ENCODE measurements at regions not wholly inside any gene's neighbourhood (a gene's known extent, or its start where the extent isn't known, plus 50 kb on each side); places are given as distances from the start of the nearest gene placed in this dataset.

- Mint-ChIP-seq H3K36me3 (ENCODE audit: low read depth) (no peaks in the 10 kb centered on the region), H3K9me3 (no peaks in the 10 kb centered on the region), H3K4me1 (ENCODE audit: low read depth) (no peaks in the 10 kb centered on the region), H3K27ac (no peak overlapping the region), H3K4me3 (no peak overlapping the region), H3K27me3 (no peaks in the 10 kb centered on the region)
- ATAC-seq (no peak), DNase-seq (no peak)
- ChIA-PET CTCF (no interaction called here), POLR2A (no interaction called here)
- no peak for TF ChIP-seq CTCF (IDR thresholded peaks at IDR 0.05)
- intact Hi-C loops (cut with micrococcal nuclease): no loop called here
Measured at GRCh38 chr12:28802706-28803438, 346.2 kb upstream of the FAR2 start.

GRCh38 chr12:28807535-28807934 lies 341.5 kb upstream of the FAR2 start:
- no peak for TF ChIP-seq CTCF (IDR thresholded peaks at IDR 0.05)
- H3K36me3 Mint-ChIP-seq (ENCODE audit: low read depth): no peaks in the 10 kb centered on the region
- H3K4me1 Mint-ChIP-seq (ENCODE audit: low read depth): no peaks in the 10 kb centered on the region
- no peak overlapping the region for H3K4me3 Mint-ChIP-seq
- intact Hi-C loops (cut with micrococcal nuclease): no loop called here
- no peak for ATAC-seq
- no peaks in the 10 kb centered on the region for H3K9me3 Mint-ChIP-seq
- CTCF ChIA-PET: no interaction called here
- POLR2A ChIA-PET: interaction anchor here (0.5 kb wide), 1 partner anchor 22 kb away, joined by 3 read pairs; no protein-coding TSS in a partner anchor
- no peak overlapping the region for H3K27ac Mint-ChIP-seq
- no peaks in the 10 kb centered on the region for H3K27me3 Mint-ChIP-seq
- DNase-seq: no peak

- intact Hi-C loops (cut with micrococcal nuclease): no loop called here
- no peaks in the 10 kb centered on the region for H3K36me3 Mint-ChIP-seq (ENCODE audit: low read depth)
- H3K27me3 Mint-ChIP-seq: no peaks in the 10 kb centered on the region
- ChIA-PET POLR2A (no interaction called here), CTCF (no interaction called here)
- H3K27ac Mint-ChIP-seq: no peak overlapping the region
- ATAC-seq (no peak), DNase-seq (no peak)
- no peaks in the 10 kb centered on the region for H3K9me3 Mint-ChIP-seq
- TF ChIP-seq CTCF (IDR thresholded peaks at IDR 0.05): no peak
- no peaks in the 10 kb centered on the region for H3K4me1 Mint-ChIP-seq (ENCODE audit: low read depth)
- H3K4me3 Mint-ChIP-seq: no peak overlapping the region
Measured at GRCh38 chr12:28811457-28811856, 337.6 kb upstream of the FAR2 start.

GRCh38 chr12:28814246-28814645 lies 334.8 kb upstream of the FAR2 start:
- ATAC-seq (no peak), DNase-seq (no peak)
- no peaks in the 10 kb centered on the region for H3K9me3 Mint-ChIP-seq
- no peak for TF ChIP-seq CTCF (IDR thresholded peaks at IDR 0.05)
- CTCF ChIA-PET: no interaction called here
- H3K4me1 Mint-ChIP-seq (ENCODE audit: low read depth): no peaks in the 10 kb centered on the region
- intact Hi-C loops (cut with micrococcal nuclease): no loop called here
- H3K27ac Mint-ChIP-seq: no peak overlapping the region
- H3K36me3 Mint-ChIP-seq (ENCODE audit: low read depth): no peaks in the 10 kb centered on the region
- H3K27me3 Mint-ChIP-seq: no peaks in the 10 kb centered on the region
- POLR2A ChIA-PET: no interaction called here
- no peak overlapping the region for H3K4me3 Mint-ChIP-seq

- ChIA-PET CTCF (no interaction called here), POLR2A (no interaction called here)
- no peaks in the 10 kb centered on the region for H3K4me1 Mint-ChIP-seq (ENCODE audit: low read depth)
- DNase-seq (no peak), ATAC-seq (no peak)
- intact Hi-C loops (cut with micrococcal nuclease): no loop called here
- no peak overlapping the region for H3K27ac Mint-ChIP-seq
- H3K27me3 Mint-ChIP-seq: no peaks in the 10 kb centered on the region
- H3K9me3 Mint-ChIP-seq: no peaks in the 10 kb centered on the region
- H3K36me3 Mint-ChIP-seq (ENCODE audit: low read depth): no peaks in the 10 kb centered on the region
- no peak for TF ChIP-seq CTCF (IDR thresholded peaks at IDR 0.05)
- no peak overlapping the region for H3K4me3 Mint-ChIP-seq
Measured at GRCh38 chr12:28817524-28817923, 331.6 kb upstream of the FAR2 start.

Measured in activated CD8-positive, alpha-beta T cell treated with anti-CD3 and anti-CD28 coated beads for 36 hours (primary cell).